Cardiac fibroblast (primary cell): ENCODE measurements at regions not wholly inside any gene's neighbourhood (a gene's known extent, or its start where the extent isn't known, plus 50 kb on each side); places are given as distances from the start of the nearest gene placed in this dataset.
"Not testable (repeated sequence)": the region's sequence is repeated elsewhere in the genome, so short reads cannot be mapped to it uniquely, and the experiment has no call there.

Source experiments
- DNase-seq, 2 donors: peaks; one replicate each; pipeline versions ENCODE4 v3.0.0 to v3.0.0-alpha.2; 2010; ENCODE audit warnings: low read depth in 2 of 2
- H3K4me3 ChIP-seq, 2 donors: replicated peaks in 1 of 2; 1 replicate in 1 of 2; 2 replicates in 1 of 2; pipeline ENCODE4 v1.5.1; 2011; ENCODE audit warnings: low read depth in 2 of 2, low read length in 2 of 2, mild to moderate bottlenecking in 2 of 2, moderate library complexity in 1 of 2
- TF ChIP-seq, protein P1 (sequence below): IDR thresholded peaks from one replicate; pipeline ENCODE4 v1.5.1; 2011; ENCODE audit warnings: low read depth, mild to moderate bottlenecking, low read length, inconsistent platforms

DNA sequence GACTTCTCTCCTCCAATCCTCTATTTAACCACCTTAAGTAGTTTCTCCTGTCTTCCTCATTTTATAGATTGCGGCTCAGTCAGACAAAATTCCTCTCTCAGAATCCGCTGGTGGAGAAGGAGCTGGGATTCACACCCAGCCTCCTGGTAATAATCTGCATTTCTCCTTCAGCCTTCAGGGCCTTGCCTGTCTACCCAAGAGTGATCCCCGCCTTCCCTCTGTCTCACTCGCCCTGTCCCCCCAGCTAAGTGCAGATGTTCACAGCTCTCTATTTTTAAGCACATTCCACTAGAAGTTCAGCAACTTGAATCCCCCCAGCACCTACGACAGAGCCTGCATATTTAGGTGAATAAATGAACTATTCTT is 212.5 kb upstream of the HAAO start:
- no peak for DNase-seq
- H3K4me3 ChIP-seq = no peak overlapping the region
- TF ChIP-seq, protein P1, sequence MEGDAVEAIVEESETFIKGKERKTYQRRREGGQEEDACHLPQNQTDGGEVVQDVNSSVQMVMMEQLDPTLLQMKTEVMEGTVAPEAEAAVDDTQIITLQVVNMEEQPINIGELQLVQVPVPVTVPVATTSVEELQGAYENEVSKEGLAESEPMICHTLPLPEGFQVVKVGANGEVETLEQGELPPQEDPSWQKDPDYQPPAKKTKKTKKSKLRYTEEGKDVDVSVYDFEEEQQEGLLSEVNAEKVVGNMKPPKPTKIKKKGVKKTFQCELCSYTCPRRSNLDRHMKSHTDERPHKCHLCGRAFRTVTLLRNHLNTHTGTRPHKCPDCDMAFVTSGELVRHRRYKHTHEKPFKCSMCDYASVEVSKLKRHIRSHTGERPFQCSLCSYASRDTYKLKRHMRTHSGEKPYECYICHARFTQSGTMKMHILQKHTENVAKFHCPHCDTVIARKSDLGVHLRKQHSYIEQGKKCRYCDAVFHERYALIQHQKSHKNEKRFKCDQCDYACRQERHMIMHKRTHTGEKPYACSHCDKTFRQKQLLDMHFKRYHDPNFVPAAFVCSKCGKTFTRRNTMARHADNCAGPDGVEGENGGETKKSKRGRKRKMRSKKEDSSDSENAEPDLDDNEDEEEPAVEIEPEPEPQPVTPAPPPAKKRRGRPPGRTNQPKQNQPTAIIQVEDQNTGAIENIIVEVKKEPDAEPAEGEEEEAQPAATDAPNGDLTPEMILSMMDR = no peak

DNA sequence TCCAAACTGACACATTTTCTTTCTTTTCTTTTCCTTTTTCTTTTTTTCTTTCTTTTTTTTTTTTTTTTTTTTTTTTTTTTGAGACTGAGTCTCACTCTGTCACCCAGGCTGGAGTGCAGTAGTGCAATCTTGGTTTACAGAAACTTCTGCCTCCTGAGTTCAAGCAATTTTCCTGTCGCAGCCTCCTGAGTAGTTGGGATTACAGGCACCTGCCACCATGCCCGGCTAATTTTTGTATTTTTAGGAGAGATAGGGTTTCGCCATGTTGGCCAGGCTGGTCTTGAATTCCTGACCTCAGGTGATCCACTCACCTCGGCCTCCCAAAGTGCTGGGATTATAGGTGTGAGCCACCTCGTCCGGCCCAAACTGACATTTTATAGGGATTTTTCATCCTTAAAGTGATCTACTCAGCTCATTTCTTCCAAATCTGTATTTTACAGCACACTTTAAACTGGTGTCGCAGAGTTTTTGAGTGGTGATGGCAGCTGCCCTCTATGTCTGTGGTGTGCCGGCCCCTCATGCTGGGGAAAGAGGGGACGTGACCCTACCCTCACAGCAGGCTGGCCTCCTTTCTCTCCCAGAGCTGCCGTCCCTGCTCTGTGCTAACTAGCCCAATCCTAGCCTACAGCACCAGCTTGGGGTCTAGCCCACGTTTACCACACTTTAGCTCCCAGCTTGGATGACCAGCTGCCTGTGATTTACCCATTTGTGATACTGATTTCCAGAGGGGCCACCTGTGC is 211.9 kb upstream of the HAAO start:
- H3K4me3 ChIP-seq, DNase-seq: not testable (repeated sequence)

DNA sequence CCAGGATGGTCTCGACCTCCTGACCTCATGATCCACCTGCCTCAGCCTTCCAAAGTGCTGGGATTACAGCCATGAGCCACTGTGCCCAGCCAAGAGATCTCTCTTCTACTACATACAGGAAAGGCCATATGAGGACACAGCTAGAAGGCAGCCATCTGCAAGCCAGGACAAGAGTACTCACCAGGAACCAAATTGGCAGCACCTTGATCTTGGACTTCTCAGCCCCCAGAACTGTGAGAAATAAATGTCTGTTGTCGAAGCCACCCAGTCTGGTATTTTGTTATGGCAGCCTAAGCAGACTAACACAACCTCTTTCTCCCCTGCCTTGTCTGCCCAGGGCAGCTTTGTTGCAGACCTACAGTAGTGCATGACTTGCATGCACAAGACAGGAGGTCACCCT is 211.3 kb upstream of the HAAO start:
- TF ChIP-seq, protein P1 = no peak
- no peak for DNase-seq
- no peak overlapping the region for H3K4me3 ChIP-seq

DNA sequence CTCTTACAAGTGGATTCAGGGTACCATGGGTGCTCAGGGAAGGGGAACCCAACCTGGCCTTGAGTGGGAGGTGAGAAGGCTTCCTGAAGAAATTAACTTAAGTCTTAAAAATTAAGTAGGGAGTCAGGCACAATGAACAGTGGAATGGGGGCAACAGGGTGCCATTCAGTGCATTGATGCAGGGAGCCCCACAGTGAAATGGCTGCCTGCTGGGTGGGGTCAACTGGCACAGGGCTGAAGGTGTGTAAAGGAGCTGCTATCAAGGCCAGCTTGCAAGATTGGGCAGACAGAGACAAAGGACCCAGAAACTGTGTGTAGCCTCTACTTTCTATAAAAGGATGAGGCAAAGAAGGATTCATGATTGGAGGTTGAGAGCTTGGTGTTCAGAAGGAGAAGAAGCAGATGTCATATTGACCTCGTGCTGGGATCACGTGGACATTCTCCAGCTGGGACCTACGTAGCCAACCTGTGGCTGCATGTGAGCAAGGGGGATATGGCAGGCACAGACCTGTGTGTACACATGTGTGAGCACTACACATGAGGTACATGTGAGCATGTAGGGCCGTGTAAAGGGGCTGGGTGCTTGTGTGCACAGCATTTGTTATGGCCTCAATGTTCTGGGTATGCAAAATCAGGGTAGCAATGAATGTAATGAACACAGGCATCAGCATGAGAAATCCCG is 209.5 kb upstream of the HAAO start:
- no peak overlapping the region for H3K4me3 ChIP-seq
- DNase-seq = no peak
- TF ChIP-seq, protein P1 = no peak

DNA sequence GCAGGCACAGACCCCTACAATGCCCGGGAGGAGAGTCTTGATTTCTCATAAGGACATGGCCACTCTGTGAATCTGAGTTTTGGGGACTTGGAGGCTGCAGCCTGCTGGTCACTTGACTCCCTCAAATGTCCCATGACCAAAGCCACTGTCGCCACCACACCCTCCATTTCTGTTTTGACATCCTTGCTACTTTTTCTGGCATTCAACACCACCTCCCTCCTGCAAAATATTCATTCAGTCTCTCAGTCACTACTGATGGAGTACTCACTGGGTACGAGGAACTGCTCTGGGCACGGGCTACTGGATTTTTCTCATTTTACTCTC is 208.6 kb upstream of the HAAO start:
- no peak overlapping the region for H3K4me3 ChIP-seq
- DNase-seq = no peak
- TF ChIP-seq, protein P1 = no peak

DNA sequence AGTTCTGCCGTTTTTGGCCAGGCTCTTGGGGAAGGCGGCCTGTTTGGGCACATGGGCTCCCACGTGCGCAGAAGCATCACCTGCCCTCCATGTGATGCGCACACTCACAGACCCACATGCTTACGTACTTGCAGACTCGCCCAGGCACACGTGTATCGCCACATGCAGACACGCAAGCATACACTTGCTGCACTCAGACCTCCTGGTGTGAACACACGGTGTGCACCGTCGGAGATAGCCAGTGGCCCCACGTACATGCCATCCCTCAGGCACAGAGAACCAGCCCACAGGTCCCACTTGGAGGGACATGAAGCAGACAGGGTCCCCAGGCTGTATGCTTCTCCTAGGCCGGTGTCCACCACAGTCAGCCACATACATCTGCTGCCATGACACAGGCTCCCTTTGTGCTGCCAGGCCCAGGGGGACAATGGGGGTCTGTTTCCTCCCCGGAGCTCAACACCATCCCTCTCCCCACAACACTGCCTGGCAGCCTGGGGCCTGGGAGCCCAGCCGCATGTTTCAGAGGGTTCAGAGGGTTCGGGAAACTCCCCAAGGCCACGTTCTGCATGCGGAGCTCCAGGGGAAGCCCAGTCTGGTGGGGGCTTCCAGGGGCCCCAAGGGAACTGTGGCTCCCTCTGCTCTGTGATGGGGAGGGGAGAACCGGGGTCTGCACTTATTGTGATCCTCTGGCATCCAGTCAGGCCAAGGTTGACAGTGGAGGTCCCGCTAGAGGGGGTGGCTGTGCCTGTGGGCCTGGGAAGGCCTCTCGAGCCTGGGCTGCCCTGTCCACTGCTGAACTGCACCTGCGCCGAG is 208.1 kb upstream of the HAAO start:
- H3K4me3 ChIP-seq = no peak overlapping the region
- no peak for DNase-seq
- TF ChIP-seq, protein P1 = no peak

DNA sequence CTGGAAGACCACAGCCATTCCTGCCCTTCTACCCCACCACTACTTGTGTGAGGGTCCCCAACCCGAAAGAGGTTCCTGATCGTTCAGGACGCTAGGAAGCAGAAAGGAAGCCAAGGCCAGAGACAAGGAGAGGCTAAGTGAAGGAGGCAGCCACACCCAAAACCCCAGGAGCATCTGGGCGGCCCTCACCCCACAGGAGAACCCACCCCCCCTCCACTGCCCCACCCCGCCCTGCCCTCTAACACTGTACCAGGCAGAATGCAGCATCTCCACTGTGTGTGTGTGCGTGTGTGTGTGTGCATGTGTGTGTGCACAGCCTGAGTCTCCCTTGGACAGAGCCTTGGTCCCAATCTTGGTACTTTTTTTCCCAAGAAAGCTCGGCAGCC is 207.5 kb upstream of the HAAO start:
- no peak overlapping the region for H3K4me3 ChIP-seq
- DNase-seq = no peak
- TF ChIP-seq, protein P1 = no peak
